ENCODE measurements at regions not wholly inside any gene's neighbourhood (a gene's known extent, or its start where the extent isn't known, plus 50 kb on each side); places are given as distances from the start of the nearest gene placed in this dataset.
"Not testable (repeated sequence)": the region's sequence is repeated elsewhere in the genome, so short reads cannot be mapped to it uniquely, and the experiment has no call there.

GRCh38 chr7:115249080-115249479 lies 327.2 kb downstream of the MDFIC start:
- no peak for DNase-seq

GRCh38 chr7:115241151-115241550 lies 319.3 kb downstream of the MDFIC start:
- no peak for DNase-seq

- DNase-seq = no peak
These were observed 318.3 kb downstream of the MDFIC start for GRCh38 chr7:115240242-115240641.

GRCh38 chr7:115235075-115235474 lies 313.2 kb downstream of the MDFIC start:
- DNase-seq = no peak

- no peak for DNase-seq
These were observed 311.9 kb downstream of the MDFIC start for GRCh38 chr7:115233809-115234208.

GRCh38 chr7:115232041-115232440 lies 310.1 kb downstream of the MDFIC start:
- DNase-seq = no peak

- peak in 1 of 5 experiments; percentile 24 for DNase-seq
These were observed 309.1 kb downstream of the MDFIC start for GRCh38 chr7:115230882-115231571.

- DNase-seq = peak in 2 of 5 experiments; percentile 39 to 42
These were observed 307.7 kb downstream of the MDFIC start for GRCh38 chr7:115229401-115230105.

- DNase-seq = no peak
These were observed 305.8 kb downstream of the MDFIC start for GRCh38 chr7:115227473-115228235.

GRCh38 chr7:115226410-115226809 lies 304.5 kb downstream of the MDFIC start:
- no peak for DNase-seq

GRCh38 chr7:115224922-115225321 lies 303.0 kb downstream of the MDFIC start:
- DNase-seq = no peak

GRCh38 chr7:115223959-115224358 lies 302.1 kb downstream of the MDFIC start:
- DNase-seq = no peak

GRCh38 chr7:115221456-115221855 lies 299.6 kb downstream of the MDFIC start:
- no peak for DNase-seq

- no peak for DNase-seq
These were observed 296.2 kb downstream of the MDFIC start for GRCh38 chr7:115218076-115218475.

- no peak for DNase-seq
These were observed 295.5 kb downstream of the MDFIC start for GRCh38 chr7:115217373-115217772.

- no peak for DNase-seq
These were observed 294.8 kb downstream of the MDFIC start for GRCh38 chr7:115216652-115217051.

- no peak for DNase-seq
These were observed 289.3 kb downstream of the MDFIC start for GRCh38 chr7:115211171-115211570.

- no peak for DNase-seq
These were observed 288.7 kb downstream of the MDFIC start for GRCh38 chr7:115210552-115210951.

- no peak for DNase-seq
These were observed 287.0 kb downstream of the MDFIC start for GRCh38 chr7:115208710-115209560.

- DNase-seq = not testable (repeated sequence)
These were observed 284.5 kb downstream of the MDFIC start for GRCh38 chr7:115206374-115206773.

GRCh38 chr7:115198143-115198542 lies 276.2 kb downstream of the MDFIC start:
- DNase-seq = no peak

- DNase-seq = no peak
These were observed 273.3 kb downstream of the MDFIC start for GRCh38 chr7:115195208-115195607.

GRCh38 chr7:115191526-115191925 lies 269.6 kb downstream of the MDFIC start:
- DNase-seq = no peak

Measured in T-helper 2 cell (primary cell).